Stomach (tissue), 8 donors: ENCODE measurements at regions not wholly inside any gene's neighbourhood (a gene's known extent, or its start where the extent isn't known, plus 50 kb on each side); places are given as distances from the start of the nearest gene placed in this dataset.
A peak's percentile ranks its signal among the peaks of the same experiment; 100 is the strongest.
"Not testable (repeated sequence)": the region's sequence is repeated elsewhere in the genome, so short reads cannot be mapped to it uniquely, and the experiment has no call there.

ENCODE experiments used
- DNase-seq, 2 donors: peaks; one replicate each; pipeline versions ENCODE4 v3.0.0 to v3.0.0-alpha.2; 2013 to 2019
- H3K27ac ChIP-seq, 5 donors: fragments of 200-600 bp in 4 of 5; sonication (generic) in 4 of 5; one replicate each; pipeline ENCODE4 v1.5.1; 2013 to 2019; ENCODE audit warnings: mild to moderate bottlenecking in 1 of 5, moderate library complexity in 1 of 5
- H3K27me3 ChIP-seq, 3 donors: fragments of 200-600 bp; sonication (generic); one replicate each; pipeline ENCODE4 v1.5.1; 2017 to 2019; ENCODE audit warnings: mixed run types in 1 of 3
- H3K36me3 ChIP-seq, 4 donors: fragments of 200-600 bp; sonication (generic); 1 replicate in 3 of 4; 2 replicates in 1 of 4; pipeline ENCODE4 v1.5.1; 2016 to 2019
- H3K4me1 ChIP-seq, 4 donors: fragments of 200-600 bp; sonication (generic); one replicate each; pipeline ENCODE4 v1.5.1; 2016 to 2019
- H3K4me3 ChIP-seq, 4 donors: fragments of 200-600 bp; sonication (generic) in 3 of 4; one replicate each; pipeline ENCODE4 v1.5.1; 2016 to 2019; ENCODE audit warnings: mild to moderate bottlenecking in 1 of 4
- H3K9me3 ChIP-seq, 4 donors: fragments of 200-600 bp; sonication (generic); one replicate each; pipeline ENCODE4 v1.5.1; 2016 to 2019
- EP300 ChIP-seq: sonication (generic); formaldehyde crosslinking; IDR thresholded peaks from one replicate; pipeline ENCODE4 v1.6.1; 2017; ENCODE audit warnings: antibody characterized with exemption
- POLR2A ChIP-seq, 4 donors: fragments of 450-650 bp; IDR thresholded peaks; one replicate each; pipeline ENCODE4 v1.6.1; 2016; ENCODE audit warnings: antibody characterized with exemption in 4 of 4, control low read depth in 2 of 4, mild to moderate bottlenecking in 1 of 4, moderate library complexity in 1 of 4
- POLR2AphosphoS5 ChIP-seq, 3 donors: sonication (generic); formaldehyde crosslinking; IDR thresholded peaks; one replicate each; pipeline ENCODE4 v1.6.1; 2016; ENCODE audit warnings: antibody characterized with exemption in 3 of 3
- WGBS, 5 donors: extraction: QIAGEN DNeasy Blood & Tissue Kit in 3 of 5; methylation state at CpG; one replicate each; pipeline versions ENCODE4 v1.1.5 to v1.1.7; 2013 to 2018; 5-methylcytosine and 5-hydroxymethylcytosine counted together
- intact Hi-C: fragments of 100-400 bp; cut with DNase I; formaldehyde crosslinking; loops from one replicate; pipeline ENCODE4 v1.15.1; 2023; ENCODE audit warnings: low total_unique reads
- TF ChIP-seq, protein P1 (sequence below), 7 experiments: fragments of 450-650 bp in 4 of 7; fragments of 200-600 bp in 3 of 7; sonication (generic) in 3 of 7; IDR thresholded peaks; one replicate each; pipeline ENCODE4 v1.5.1; 2016 to 2019; ENCODE audit warnings: antibody characterized with exemption in 7 of 7, control low read depth in 2 of 7, mild to moderate bottlenecking in 1 of 7
- donor health status: healthy with polysubstance abuse.
- donor health status: Bipolar disorder and iron deficiency.
- donor health status: healthy.

- no peaks in the 10 kb centered on the region for H3K27me3 ChIP-seq
- WGBS, 5 donors, result 12 to 33% (median 16%) methylated on average over 7 of the region's 7 CpGs
- peak overlapping the region in 4 of 5 donors; percentile 22 to 77 (median 54) for H3K27ac ChIP-seq
- no peaks in the 10 kb centered on the region for H3K36me3 ChIP-seq
- H3K4me3 ChIP-seq, result no peak overlapping the region
- peak in 1 of 2 donors; percentile 68 for DNase-seq
- no peaks in the 10 kb centered on the region for H3K9me3 ChIP-seq
- peaks cover 0 to 31% (median 15%) of the 10 kb centered on the region in 4 donors for H3K4me1 ChIP-seq
- intact Hi-C loops, result no loop called here
- TF ChIP-seq POLR2AphosphoS5 (IDR thresholded peaks at IDR 0.05) (peak in 2 of 3 donors; percentile 41 to 74), POLR2A (IDR thresholded peaks at IDR 0.05) (no peak), EP300 (peak; percentile 50)
Observed at GRCh38 chr1:192904438-192904895, 95.6 kb downstream of the RGS2 start.

DNA sequence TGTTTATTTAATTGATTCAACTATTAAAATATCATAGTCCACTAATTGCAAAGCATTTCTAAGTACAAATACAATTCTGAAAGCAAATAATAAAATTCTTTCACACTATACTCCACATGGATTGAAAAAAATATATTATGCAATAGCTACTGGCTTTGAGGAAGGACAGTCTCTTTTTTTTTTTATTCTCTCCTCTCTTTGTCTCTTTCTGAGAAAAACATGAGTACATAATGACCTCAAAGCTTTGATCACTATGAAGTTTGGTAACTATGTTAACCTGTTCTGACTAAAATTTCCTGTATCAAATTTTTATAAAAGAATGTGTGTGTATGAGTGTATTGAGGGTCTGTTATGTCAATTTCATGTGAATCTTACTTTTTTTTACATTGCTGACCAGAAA lies 96.2 kb downstream of the RGS2 start:
- no peaks in the 10 kb centered on the region for H3K9me3 ChIP-seq
- H3K36me3 ChIP-seq, result no peaks in the 10 kb centered on the region
- no peak overlapping the region for H3K4me3 ChIP-seq
- DNase-seq, result no peak
- H3K4me1 ChIP-seq, result peaks cover 0 to 31% (median 15%) of the 10 kb centered on the region in 4 donors
- H3K27ac ChIP-seq, result peak overlapping the region in 4 of 5 donors; percentile 13 to 77 (median 54)
- intact Hi-C loops, result no loop called here
- TF ChIP-seq, protein P1, sequence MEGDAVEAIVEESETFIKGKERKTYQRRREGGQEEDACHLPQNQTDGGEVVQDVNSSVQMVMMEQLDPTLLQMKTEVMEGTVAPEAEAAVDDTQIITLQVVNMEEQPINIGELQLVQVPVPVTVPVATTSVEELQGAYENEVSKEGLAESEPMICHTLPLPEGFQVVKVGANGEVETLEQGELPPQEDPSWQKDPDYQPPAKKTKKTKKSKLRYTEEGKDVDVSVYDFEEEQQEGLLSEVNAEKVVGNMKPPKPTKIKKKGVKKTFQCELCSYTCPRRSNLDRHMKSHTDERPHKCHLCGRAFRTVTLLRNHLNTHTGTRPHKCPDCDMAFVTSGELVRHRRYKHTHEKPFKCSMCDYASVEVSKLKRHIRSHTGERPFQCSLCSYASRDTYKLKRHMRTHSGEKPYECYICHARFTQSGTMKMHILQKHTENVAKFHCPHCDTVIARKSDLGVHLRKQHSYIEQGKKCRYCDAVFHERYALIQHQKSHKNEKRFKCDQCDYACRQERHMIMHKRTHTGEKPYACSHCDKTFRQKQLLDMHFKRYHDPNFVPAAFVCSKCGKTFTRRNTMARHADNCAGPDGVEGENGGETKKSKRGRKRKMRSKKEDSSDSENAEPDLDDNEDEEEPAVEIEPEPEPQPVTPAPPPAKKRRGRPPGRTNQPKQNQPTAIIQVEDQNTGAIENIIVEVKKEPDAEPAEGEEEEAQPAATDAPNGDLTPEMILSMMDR (IDR thresholded peaks at IDR 0.05), result no peak
- TF ChIP-seq POLR2A (IDR thresholded peaks at IDR 0.05) (no peak), EP300 (no peak), POLR2AphosphoS5 (IDR thresholded peaks at IDR 0.05) (no peak)
- H3K27me3 ChIP-seq, result no peaks in the 10 kb centered on the region

DNA sequence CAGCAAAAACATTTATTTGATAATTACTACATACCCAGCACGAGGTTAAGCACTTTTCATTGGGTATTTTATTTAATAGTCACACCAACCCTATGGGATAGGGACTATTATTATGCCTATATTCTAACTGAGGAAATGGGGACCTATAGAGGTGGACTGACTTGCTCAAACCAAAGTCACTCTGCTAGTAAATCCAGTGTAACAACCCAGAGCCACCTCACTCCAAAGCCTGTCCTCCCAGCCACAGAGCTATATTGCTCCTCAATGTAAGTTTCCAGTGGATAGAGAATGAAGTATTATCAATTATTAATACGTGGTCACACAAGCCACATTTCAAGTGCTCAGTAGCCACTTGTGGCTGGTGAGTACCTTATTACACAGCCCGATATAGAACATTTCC lies 97.5 kb downstream of the RGS2 start:
- Histone ChIP-seq H3K4me3 (no peak overlapping the region), H3K27ac (peak overlapping the region in 2 of 5 donors; percentile 53 to 77), H3K4me1 (peaks cover 0 to 31% (median 15%) of the 10 kb centered on the region in 4 donors), H3K9me3 (no peaks in the 10 kb centered on the region), H3K27me3 (no peaks in the 10 kb centered on the region), H3K36me3 (no peaks in the 10 kb centered on the region)
- 84 to 95% (median 90%) methylated on average over 3 of the region's 3 CpGs for WGBS, 5 donors
- intact Hi-C loops, result no loop called here
- DNase-seq, result no peak
- no peak for TF ChIP-seq POLR2A (IDR thresholded peaks at IDR 0.05)
- TF ChIP-seq EP300, result no peak
- TF ChIP-seq, protein P1 (IDR thresholded peaks at IDR 0.05), result no peak
- no peak for TF ChIP-seq POLR2AphosphoS5 (IDR thresholded peaks at IDR 0.05)

DNA sequence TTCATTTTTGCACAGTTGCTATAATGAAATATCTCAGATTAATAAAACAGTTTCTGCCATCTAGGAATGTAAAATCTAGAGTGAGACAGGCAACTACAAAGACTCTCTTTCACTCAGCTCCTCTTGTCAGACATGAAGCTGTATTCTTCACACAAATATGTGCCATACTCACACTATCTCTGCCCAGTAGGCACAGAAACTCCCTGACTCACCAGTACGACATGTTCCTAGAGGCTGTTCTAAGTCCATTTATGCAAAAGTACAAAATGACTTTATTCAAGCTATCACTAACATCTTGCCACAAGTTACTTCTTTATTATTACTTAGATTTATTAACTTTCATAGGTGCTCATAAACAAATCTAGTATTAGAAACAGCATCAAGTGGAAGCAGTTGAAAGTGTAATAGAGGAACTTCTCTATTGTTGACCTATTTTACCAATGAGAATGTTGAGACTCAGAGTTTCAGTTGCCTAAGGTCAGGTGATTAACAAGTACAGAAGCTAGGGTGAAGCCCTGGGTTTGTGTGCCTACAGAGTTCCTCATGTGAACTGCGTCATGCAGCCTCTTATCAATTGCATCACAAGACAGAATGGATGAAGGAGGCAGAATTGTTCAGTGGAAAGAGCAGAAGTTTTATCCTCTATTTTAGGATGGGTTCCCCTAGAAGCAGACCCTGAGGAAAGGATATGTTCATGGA lies 98.9 kb downstream of the RGS2 start:
- Histone ChIP-seq H3K27ac (peak overlapping the region in 2 of 5 donors; percentile 38 to 49), H3K4me3 (no peak overlapping the region), H3K27me3 (no peaks in the 10 kb centered on the region), H3K9me3 (no peaks in the 10 kb centered on the region), H3K4me1 (peaks cover 0 to 33% (median 15%) of the 10 kb centered on the region in 4 donors), H3K36me3 (no peaks in the 10 kb centered on the region)
- intact Hi-C loops, result no loop called here
- DNase-seq, result no peak
- TF ChIP-seq EP300 (peak; percentile 79), POLR2A (IDR thresholded peaks at IDR 0.05) (no peak), POLR2AphosphoS5 (IDR thresholded peaks at IDR 0.05) (peak; percentile 58 to 93 (median 70))
- TF ChIP-seq, protein P1 (IDR thresholded peaks at IDR 0.05), result no peak
- 81 to 93% (median 86%) methylated on average over 2 of the region's 2 CpGs for WGBS, 5 donors

- intact Hi-C loops, H3K9me3 ChIP-seq, H3K36me3 ChIP-seq, H3K4me3 ChIP-seq, DNase-seq, H3K27me3 ChIP-seq, H3K27ac ChIP-seq: not testable (repeated sequence)
- 92 to 97% (median 96%) methylated on average over 17 to 18 of the region's 18 CpGs for WGBS, 5 donors
- peaks cover 0 to 30% (median 9%) of the 10 kb centered on the region in 4 donors for H3K4me1 ChIP-seq
Observed at GRCh38 chr1:192911896-192912656, 103.2 kb downstream of the RGS2 start.
